ENCODE measurements at regions not wholly inside any gene's neighbourhood (a gene's known extent, or its start where the extent isn't known, plus 50 kb on each side); places are given as distances from the start of the nearest gene placed in this dataset.
A peak's percentile ranks its signal among the peaks of the same experiment; 100 is the strongest.

GRCh38 chr5:1671351-1671750 is 128.3 kb downstream of the MRPL36 start:
- Histone ChIP-seq H3K36me3 (no peaks in the 10 kb centered on the region), H3K27ac (no peak overlapping the region), H3K4me1 (peaks cover 0 to 6% (median 3%) of the 10 kb centered on the region in 3 donors), H3K27me3 (no peaks in the 10 kb centered on the region), H3K4me3 (no peak overlapping the region), H3K9me3 (no peaks in the 10 kb centered on the region)
- FAIRE-seq (no peak), DNase-seq (no peak), ATAC-seq (no peak)
- intact Hi-C loops (cut with DNase I): no loop called here
- no peak for TF ChIP-seq CTCF (IDR thresholded peaks at IDR 0.05)
- 66 to 78% methylated on average over 11 of the region's 11 CpGs for WGBS, 2 donors

- TF ChIP-seq CTCF (IDR thresholded peaks at IDR 0.05): no peak
- Histone ChIP-seq H3K4me3 (no peak overlapping the region), H3K4me1 (peaks cover 0 to 6% (median 3%) of the 10 kb centered on the region in 3 donors), H3K9me3 (no peaks in the 10 kb centered on the region), H3K27ac (no peak overlapping the region), H3K36me3 (no peaks in the 10 kb centered on the region), H3K27me3 (no peaks in the 10 kb centered on the region)
- WGBS, 2 donors: 32 to 44% methylated on average over 2 of the region's 2 CpGs
- ATAC-seq (no peak), FAIRE-seq (no peak), DNase-seq (no peak)
- intact Hi-C loops (cut with DNase I): no loop called here
These were observed 129.3 kb downstream of the MRPL36 start for GRCh38 chr5:1670351-1670750.

- FAIRE-seq (no peak), DNase-seq (no peak), ATAC-seq (no peak)
- intact Hi-C loops (cut with DNase I): loop anchor here in 1 of 3 donors (10.0 kb wide), 1 partner anchor 375 kb away; no protein-coding TSS in a partner anchor
- WGBS, 2 donors: 81 to 88% methylated on average over 10 of the region's 10 CpGs
- TF ChIP-seq CTCF (IDR thresholded peaks at IDR 0.05): no peak
- Histone ChIP-seq H3K4me1 (peaks cover 0 to 6% (median 3%) of the 10 kb centered on the region in 3 donors), H3K9me3 (no peaks in the 10 kb centered on the region), H3K4me3 (no peak overlapping the region), H3K27ac (no peak overlapping the region), H3K27me3 (no peaks in the 10 kb centered on the region), H3K36me3 (no peaks in the 10 kb centered on the region)
These were observed 130.1 kb downstream of the MRPL36 start for GRCh38 chr5:1669276-1670155.

DNA sequence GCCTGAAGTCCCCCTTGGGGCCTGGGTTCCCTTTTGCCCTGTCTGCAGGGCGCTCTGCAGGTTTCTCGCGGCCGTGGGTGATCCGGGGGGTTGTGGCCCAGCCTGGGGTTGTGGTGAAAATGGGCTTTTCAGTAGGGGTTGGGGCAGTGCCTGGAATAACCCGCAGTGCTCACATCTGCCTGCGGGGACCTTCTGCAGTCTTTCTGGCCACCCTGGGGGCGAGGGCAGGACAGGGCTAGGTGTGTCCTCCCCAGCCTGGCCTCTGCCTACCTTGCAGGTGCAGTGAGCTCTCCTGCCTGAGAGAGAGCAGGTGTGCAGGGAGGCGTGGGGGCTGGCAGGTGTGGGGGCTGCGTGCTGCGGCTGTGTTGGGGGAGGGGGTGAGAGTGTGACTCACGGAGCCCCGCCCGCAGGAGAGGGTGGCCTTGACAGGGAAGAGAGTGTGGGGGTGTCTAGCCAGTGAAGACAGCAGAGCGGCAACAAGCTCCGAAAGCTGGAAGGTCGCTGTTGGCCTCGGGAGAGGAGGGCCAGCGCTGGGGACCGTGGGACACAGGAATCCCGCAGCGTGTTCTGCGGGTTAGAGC is 131.4 kb downstream of the MRPL36 start:
- DNase-seq (peak; percentile 50 to 68 (median 62)), ATAC-seq (peak; percentile 61 to 80 (median 67)), FAIRE-seq (no peak)
- Histone ChIP-seq H3K27me3 (peaks cover 0 to 3% (median 0%) of the 10 kb centered on the region in 4 donors), H3K4me1 (peaks cover 0 to 6% (median 3%) of the 10 kb centered on the region in 3 donors), H3K4me3 (peak overlapping the region in 3 of 4 donors; percentile 15 to 44 (median 43)), H3K36me3 (no peaks in the 10 kb centered on the region), H3K9me3 (no peaks in the 10 kb centered on the region), H3K27ac (no peak overlapping the region)
- intact Hi-C loops (cut with DNase I): loop anchor here in 1 of 3 donors (10.0 kb wide), 1 partner anchor 377 kb away; no protein-coding TSS in a partner anchor
- no peak for TF ChIP-seq CTCF (IDR thresholded peaks at IDR 0.05)
- WGBS, 2 donors: 9 to 10% methylated on average over 23 of the region's 23 CpGs
